ENCODE measurements at regions not wholly inside any gene's neighbourhood (a gene's known extent, or its start where the extent isn't known, plus 50 kb on each side); places are given as distances from the start of the nearest gene placed in this dataset.

- TF ChIP-seq TERF1 (CRISPR knock-in tag; IDR thresholded peaks at IDR 0.05) (no peak), ATF2 (CRISPR knock-in tag; IDR thresholded peaks at IDR 0.05) (no peak)
Measured at GRCh38 chr15:97473627-97474026, 486.9 kb upstream of the ARRDC4 start.

Data from HepG2 (cell line).